ENCODE measurements at regions not wholly inside any gene's neighbourhood (a gene's known extent, or its start where the extent isn't known, plus 50 kb on each side); places are given as distances from the start of the nearest gene placed in this dataset.

GRCh38 chr13:62092536-62092935 lies 676.9 kb upstream of the PCDH20 start (continued):
- TF ChIP-seq DPF2 (IDR thresholded peaks at IDR 0.05) (no peak), RUNX3 (IDR thresholded peaks at IDR 0.05; ENCODE audit: low read length) (no peak)
- TF ChIP-seq, protein P1, sequence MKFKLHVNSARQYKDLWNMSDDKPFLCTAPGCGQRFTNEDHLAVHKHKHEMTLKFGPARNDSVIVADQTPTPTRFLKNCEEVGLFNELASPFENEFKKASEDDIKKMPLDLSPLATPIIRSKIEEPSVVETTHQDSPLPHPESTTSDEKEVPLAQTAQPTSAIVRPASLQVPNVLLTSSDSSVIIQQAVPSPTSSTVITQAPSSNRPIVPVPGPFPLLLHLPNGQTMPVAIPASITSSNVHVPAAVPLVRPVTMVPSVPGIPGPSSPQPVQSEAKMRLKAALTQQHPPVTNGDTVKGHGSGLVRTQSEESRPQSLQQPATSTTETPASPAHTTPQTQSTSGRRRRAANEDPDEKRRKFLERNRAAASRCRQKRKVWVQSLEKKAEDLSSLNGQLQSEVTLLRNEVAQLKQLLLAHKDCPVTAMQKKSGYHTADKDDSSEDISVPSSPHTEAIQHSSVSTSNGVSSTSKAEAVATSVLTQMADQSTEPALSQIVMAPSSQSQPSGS (IDR thresholded peaks at IDR 0.05; ENCODE audit: low read length): no peak

- no peak for FAIRE-seq
- TF ChIP-seq KDM1A (IDR thresholded peaks at IDR 0.05; ENCODE audit: borderline replicate concordance) (no peak), MTA2 (IDR thresholded peaks at IDR 0.05; ENCODE audit: low read depth) (no peak), CHD1 (IDR thresholded peaks at IDR 0.05; ENCODE audit: low read depth, low read length) (no peak), ETV6 (conservative IDR thresholded peaks at IDR 0.05 in 1 of 2, IDR thresholded peaks at IDR 0.05 in 1 of 2; ENCODE audit: borderline replicate concordance in 1 of 2, low read depth in 1 of 2) (no peak), ZNF274 (IDR thresholded peaks at IDR 0.05; ENCODE audit: insufficient read depth, insufficient read length) (no peak), BMI1 (IDR thresholded peaks at IDR 0.05; ENCODE audit: borderline replicate concordance) (no peak), TCF12 (IDR thresholded peaks at IDR 0.05; ENCODE audit: low read depth, low read length) (no peak), BCL11A (IDR thresholded peaks at IDR 0.05; ENCODE audit: low read depth, low read length) (no peak), CHD2 (IDR thresholded peaks at IDR 0.05; ENCODE audit: borderline replicate concordance, low read depth, low read length) (no peak), CREM (IDR thresholded peaks at IDR 0.05; ENCODE audit: low read depth) (no peak), TARDBP (IDR thresholded peaks at IDR 0.05; ENCODE audit: borderline replicate concordance) (no peak), ZNF592 (IDR thresholded peaks at IDR 0.05) (no peak)
- TF ChIP-seq, protein P2, sequence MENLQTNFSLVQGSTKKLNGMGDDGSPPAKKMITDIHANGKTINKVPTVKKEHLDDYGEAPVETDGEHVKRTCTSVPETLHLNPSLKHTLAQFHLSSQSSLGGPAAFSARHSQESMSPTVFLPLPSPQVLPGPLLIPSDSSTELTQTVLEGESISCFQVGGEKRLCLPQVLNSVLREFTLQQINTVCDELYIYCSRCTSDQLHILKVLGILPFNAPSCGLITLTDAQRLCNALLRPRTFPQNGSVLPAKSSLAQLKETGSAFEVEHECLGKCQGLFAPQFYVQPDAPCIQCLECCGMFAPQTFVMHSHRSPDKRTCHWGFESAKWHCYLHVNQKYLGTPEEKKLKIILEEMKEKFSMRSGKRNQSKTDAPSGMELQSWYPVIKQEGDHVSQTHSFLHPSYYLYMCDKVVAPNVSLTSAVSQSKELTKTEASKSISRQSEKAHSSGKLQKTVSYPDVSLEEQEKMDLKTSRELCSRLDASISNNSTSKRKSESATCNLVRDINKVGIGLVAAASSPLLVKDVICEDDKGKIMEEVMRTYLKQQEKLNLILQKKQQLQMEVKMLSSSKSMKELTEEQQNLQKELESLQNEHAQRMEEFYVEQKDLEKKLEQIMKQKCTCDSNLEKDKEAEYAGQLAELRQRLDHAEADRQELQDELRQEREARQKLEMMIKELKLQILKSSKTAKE (IDR thresholded peaks at IDR 0.05; ENCODE audit: low read depth, poor library complexity, severe bottlenecking): no peak
- Histone ChIP-seq H2AFZ (ENCODE audit: control insufficient read depth, low read depth, low read length) (no peak overlapping the region), H4K20me1 (ENCODE audit: control insufficient read depth, insufficient read depth) (no peaks in the 10 kb centered on the region), H3K79me2 (ENCODE audit: control insufficient read depth, insufficient read depth, low read length) (no peaks in the 10 kb centered on the region), H3K27ac (ENCODE audit: control insufficient read depth, insufficient read depth) (no peak overlapping the region), H3K4me3 (no peak overlapping the region), H3K36me3 (ENCODE audit: control insufficient read depth in 2 of 2, insufficient read depth in 2 of 2, low read length in 1 of 2) (no peaks in the 10 kb centered on the region), H3K27me3 (replicated peaks in 1 of 2; ENCODE audit: control insufficient read depth in 2 of 2, insufficient read depth in 2 of 2, low read length in 1 of 2) (no peaks in the 10 kb centered on the region), H3K9me3 (replicated peaks; ENCODE audit: control insufficient read depth, insufficient read depth, low read length) (no peaks in the 10 kb centered on the region), H3K4me1 (ENCODE audit: control insufficient read depth, insufficient read depth, low read length) (no peaks in the 10 kb centered on the region), H3K4me2 (ENCODE audit: control insufficient read depth, insufficient read depth) (no peak overlapping the region), H3K9ac (ENCODE audit: control insufficient read depth, insufficient read depth, low read length) (no peak overlapping the region)
- ChIA-PET CTCF (no interaction called here), RAD21 (ENCODE audit: unreplicated experiment) (no interaction called here), SMC1A (ENCODE audit: uncharacterized antibody, unreplicated experiment) (no interaction called here), POLR2A (no interaction called here)
- intact Hi-C loops (cut with micrococcal nuclease; ENCODE audit: unreplicated experiment) (no loop called here), in situ Hi-C loops (cut with MboI) (no loop called here)
- no TSS peak for BruUV-seq (replicated peaks)
- ATAC-seq: no peak
- DNase-seq (ENCODE audit: low read depth, low spot score): no peak
These were observed 672.5 kb upstream of the PCDH20 start for GRCh38 chr13:62088165-62088564.
